Gastrocnemius medialis (tissue), 4 donors: ENCODE measurements at regions not wholly inside any gene's neighbourhood (a gene's known extent, or its start where the extent isn't known, plus 50 kb on each side); places are given as distances from the start of the nearest gene placed in this dataset.
"Not testable (repeated sequence)": the region's sequence is repeated elsewhere in the genome, so short reads cannot be mapped to it uniquely, and the experiment has no call there.

ENCODE experiments used
- ATAC-seq, 2 donors: fragments of 150-250 bp; one replicate each; pipeline ENCODE4 v1.9.1; 2016
- DNase-seq, 2 donors: peaks; one replicate each; pipeline ENCODE4 v3.0.0-alpha.2; 2019
- H3K27ac ChIP-seq, 4 donors: fragments of 200-600 bp; sonication (generic); 1 replicate in 1 of 4; 2 replicates in 3 of 4; pipeline ENCODE4 v1.5.1; 2016 to 2018; ENCODE audit warnings: mild to moderate bottlenecking in 2 of 4, moderate library complexity in 1 of 4
- H3K27me3 ChIP-seq, 3 donors: fragments of 200-600 bp; sonication (generic) in 2 of 3; 1 replicate in 1 of 3; 2 replicates in 2 of 3; pipeline versions ENCODE4 v1.5.1 to v1.6.0; 2016 to 2019; ENCODE audit warnings: mild to moderate bottlenecking in 1 of 3, moderate library complexity in 1 of 3
- H3K36me3 ChIP-seq, 2 donors: fragments of 200-600 bp; sonication (generic) in 1 of 2; one replicate each; pipeline ENCODE4 v1.5.1; 2017 to 2018
- H3K4me1 ChIP-seq, 2 donors: fragments of 200-600 bp; sonication (generic) in 1 of 2; one replicate each; pipeline ENCODE4 v1.5.1; 2016 to 2017; ENCODE audit warnings: mild to moderate bottlenecking in 2 of 2
- H3K4me3 ChIP-seq, 4 donors: fragments of 200-600 bp; sonication (generic) in 3 of 4; 1 replicate in 1 of 4; 2 replicates in 3 of 4; pipeline ENCODE4 v1.5.1; 2016 to 2019; ENCODE audit warnings: mild to moderate bottlenecking in 2 of 4
- H3K9me3 ChIP-seq, 3 donors: fragments of 200-600 bp; sonication (generic) in 2 of 3; 1 replicate in 1 of 3; 2 replicates in 2 of 3; pipeline ENCODE4 v1.5.1; 2016 to 2019
- POLR2A ChIP-seq, 2 donors: fragments of 450-650 bp; IDR thresholded peaks; one replicate each; pipeline ENCODE4 v1.6.1; 2017; ENCODE audit warnings: antibody characterized with exemption in 2 of 2, mild to moderate bottlenecking in 2 of 2, moderate library complexity in 2 of 2
- in situ Hi-C, 4 donors: fragments of 200-750 bp; cut with MboI; loops; one replicate each; pipeline versions ENCODE4 v1.15.0 to v1.8.0; 2017; ENCODE audit warnings: low sequenced_read_pairs in 4 of 4
- intact Hi-C: fragments of 100-400 bp; cut with DNase I; formaldehyde crosslinking; loops from one replicate; pipeline ENCODE4 v1.15.1; 2023; ENCODE audit warnings: low total_unique reads
- TF ChIP-seq, protein P1 (sequence below), 5 experiments: fragments of 450-650 bp in 3 of 5; fragments of 200-600 bp in 2 of 5; sonication (generic) in 2 of 5; IDR thresholded peaks in 4 of 5; conservative IDR thresholded peaks in 1 of 5; 1 replicate in 4 of 5; 2 replicates in 1 of 5; pipeline ENCODE4 v1.5.1; 2016 to 2019; ENCODE audit warnings: antibody characterized with exemption in 5 of 5, mild to moderate bottlenecking in 3 of 5, moderate library complexity in 3 of 5

DNA sequence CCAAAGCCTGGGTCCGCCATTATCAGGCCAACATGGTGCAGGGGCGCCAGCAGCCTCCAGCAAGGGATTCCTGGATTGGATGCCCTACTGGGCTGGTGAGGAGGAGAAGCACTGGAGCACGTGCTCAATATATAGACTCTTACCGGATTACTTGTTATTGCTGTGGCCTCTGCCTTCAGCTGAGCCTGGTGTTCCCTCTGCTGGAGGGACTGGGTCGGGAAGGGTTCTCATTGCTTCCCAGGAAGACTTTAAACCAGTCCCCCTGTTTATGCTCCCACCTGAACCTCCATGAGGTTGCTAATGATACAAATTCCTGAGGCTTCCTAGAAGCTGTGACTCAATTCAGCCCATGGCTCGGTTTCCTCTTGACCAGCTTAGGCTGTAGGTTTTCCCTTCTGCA, 186.7 kb upstream of the ARID1B start:
- Histone ChIP-seq H3K27ac (no peak overlapping the region), H3K4me1 (no peaks in the 10 kb centered on the region), H3K36me3 (no peaks in the 10 kb centered on the region), H3K4me3 (no peak overlapping the region), H3K9me3 (no peaks in the 10 kb centered on the region), H3K27me3 (no peaks in the 10 kb centered on the region)
- intact Hi-C loops = no loop called here
- TF ChIP-seq POLR2A (IDR thresholded peaks at IDR 0.05) = no peak
- TF ChIP-seq, protein P1, sequence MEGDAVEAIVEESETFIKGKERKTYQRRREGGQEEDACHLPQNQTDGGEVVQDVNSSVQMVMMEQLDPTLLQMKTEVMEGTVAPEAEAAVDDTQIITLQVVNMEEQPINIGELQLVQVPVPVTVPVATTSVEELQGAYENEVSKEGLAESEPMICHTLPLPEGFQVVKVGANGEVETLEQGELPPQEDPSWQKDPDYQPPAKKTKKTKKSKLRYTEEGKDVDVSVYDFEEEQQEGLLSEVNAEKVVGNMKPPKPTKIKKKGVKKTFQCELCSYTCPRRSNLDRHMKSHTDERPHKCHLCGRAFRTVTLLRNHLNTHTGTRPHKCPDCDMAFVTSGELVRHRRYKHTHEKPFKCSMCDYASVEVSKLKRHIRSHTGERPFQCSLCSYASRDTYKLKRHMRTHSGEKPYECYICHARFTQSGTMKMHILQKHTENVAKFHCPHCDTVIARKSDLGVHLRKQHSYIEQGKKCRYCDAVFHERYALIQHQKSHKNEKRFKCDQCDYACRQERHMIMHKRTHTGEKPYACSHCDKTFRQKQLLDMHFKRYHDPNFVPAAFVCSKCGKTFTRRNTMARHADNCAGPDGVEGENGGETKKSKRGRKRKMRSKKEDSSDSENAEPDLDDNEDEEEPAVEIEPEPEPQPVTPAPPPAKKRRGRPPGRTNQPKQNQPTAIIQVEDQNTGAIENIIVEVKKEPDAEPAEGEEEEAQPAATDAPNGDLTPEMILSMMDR (IDR thresholded peaks at IDR 0.05 in 4 of 5, conservative IDR thresholded peaks at IDR 0.05 in 1 of 5) = no peak
- ATAC-seq (no peak), DNase-seq (no peak)
- in situ Hi-C loops = no loop called here

DNA sequence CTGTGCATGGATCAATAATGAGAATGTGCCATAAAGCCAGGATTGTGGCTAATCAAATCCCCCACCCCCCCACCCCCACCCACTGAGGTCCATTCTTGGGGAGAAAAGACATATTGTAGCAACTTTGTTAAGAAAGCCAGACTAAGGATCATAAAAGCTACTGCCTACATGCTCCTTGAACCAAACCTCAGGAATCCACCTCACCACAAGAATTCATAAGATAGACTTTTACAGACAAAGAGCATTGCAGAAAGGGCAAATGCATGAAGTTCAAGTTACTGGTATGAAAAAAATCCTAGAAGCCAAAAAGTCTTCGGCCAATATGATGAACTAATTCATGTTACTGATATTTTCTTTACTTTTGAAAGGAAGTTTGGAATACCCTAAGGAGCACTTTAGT, 187.9 kb upstream of the ARID1B start:
- no peak overlapping the region for H3K27ac ChIP-seq
- ATAC-seq (no peak), DNase-seq (no peak)
- H3K4me1 ChIP-seq = no peaks in the 10 kb centered on the region
- no peaks in the 10 kb centered on the region for H3K36me3 ChIP-seq
- TF ChIP-seq POLR2A (IDR thresholded peaks at IDR 0.05) = no peak
- TF ChIP-seq, protein P1 (IDR thresholded peaks at IDR 0.05 in 4 of 5, conservative IDR thresholded peaks at IDR 0.05 in 1 of 5) = no peak
- in situ Hi-C loops (no loop called here), intact Hi-C loops (no loop called here)
- no peaks in the 10 kb centered on the region for H3K9me3 ChIP-seq
- H3K4me3 ChIP-seq = no peak overlapping the region
- H3K27me3 ChIP-seq = no peaks in the 10 kb centered on the region

DNA sequence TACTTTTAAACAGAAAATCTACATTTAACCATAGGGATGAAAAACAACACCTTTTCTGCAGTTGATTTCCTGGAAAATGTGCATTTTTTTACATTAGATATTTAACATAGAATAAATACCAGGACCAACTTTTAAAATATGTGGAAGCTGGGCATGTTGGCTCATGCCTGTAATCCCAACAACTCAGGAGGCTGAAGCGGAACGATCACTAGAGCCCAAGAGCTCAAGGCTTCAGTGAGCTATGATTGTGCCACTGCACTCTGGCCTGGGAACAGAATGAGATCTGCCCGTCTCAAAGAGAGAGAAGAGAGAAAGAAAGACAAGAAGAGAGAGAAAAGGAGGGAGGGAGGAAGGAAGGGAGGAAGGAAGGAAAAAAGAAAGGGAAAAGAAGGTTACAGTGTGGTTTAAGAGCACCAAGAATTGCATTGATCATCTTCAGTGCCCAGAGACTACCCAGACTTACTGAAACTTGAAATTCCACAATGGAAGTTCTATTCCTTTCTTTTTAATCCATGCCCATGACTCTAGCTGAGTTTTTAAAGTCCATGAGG, 189.4 kb upstream of the ARID1B start:
- Histone ChIP-seq H3K9me3 (no peaks in the 10 kb centered on the region), H3K4me1 (no peaks in the 10 kb centered on the region), H3K27ac (no peak overlapping the region), H3K27me3 (no peaks in the 10 kb centered on the region), H3K4me3 (no peak overlapping the region), H3K36me3 (no peaks in the 10 kb centered on the region)
- intact Hi-C loops = no loop called here
- ATAC-seq (no peak), DNase-seq (no peak)
- in situ Hi-C loops = no loop called here
- TF ChIP-seq POLR2A (IDR thresholded peaks at IDR 0.05) = no peak
- TF ChIP-seq, protein P1 (IDR thresholded peaks at IDR 0.05 in 4 of 5, conservative IDR thresholded peaks at IDR 0.05 in 1 of 5) = no peak

DNA sequence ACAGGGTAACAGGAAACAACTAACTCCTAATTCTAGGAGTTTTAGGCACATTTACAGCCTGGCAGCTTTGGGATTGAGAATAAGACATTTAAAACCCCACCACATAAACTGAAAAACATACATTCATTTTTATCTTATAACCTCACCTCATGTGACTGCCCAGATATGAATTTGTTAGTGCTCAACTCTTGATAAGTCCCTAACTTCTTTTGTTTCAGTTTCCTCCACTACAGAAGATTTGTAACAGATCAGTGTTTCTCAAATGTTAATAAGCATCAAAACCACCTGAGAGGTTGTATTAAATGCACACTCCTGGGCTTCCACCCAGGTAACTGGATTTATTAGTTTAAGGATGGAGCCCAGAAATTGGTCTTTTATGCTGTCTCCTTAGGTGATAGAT, 190.1 kb upstream of the ARID1B start:
- no peak for TF ChIP-seq POLR2A (IDR thresholded peaks at IDR 0.05)
- TF ChIP-seq, protein P1 (IDR thresholded peaks at IDR 0.05 in 4 of 5, conservative IDR thresholded peaks at IDR 0.05 in 1 of 5) = no peak
- Histone ChIP-seq H3K27me3 (no peaks in the 10 kb centered on the region), H3K27ac (no peak overlapping the region), H3K4me3 (no peak overlapping the region), H3K4me1 (no peaks in the 10 kb centered on the region), H3K36me3 (no peaks in the 10 kb centered on the region), H3K9me3 (no peaks in the 10 kb centered on the region)
- intact Hi-C loops (no loop called here), in situ Hi-C loops (no loop called here)
- ATAC-seq (no peak), DNase-seq (no peak)

DNA sequence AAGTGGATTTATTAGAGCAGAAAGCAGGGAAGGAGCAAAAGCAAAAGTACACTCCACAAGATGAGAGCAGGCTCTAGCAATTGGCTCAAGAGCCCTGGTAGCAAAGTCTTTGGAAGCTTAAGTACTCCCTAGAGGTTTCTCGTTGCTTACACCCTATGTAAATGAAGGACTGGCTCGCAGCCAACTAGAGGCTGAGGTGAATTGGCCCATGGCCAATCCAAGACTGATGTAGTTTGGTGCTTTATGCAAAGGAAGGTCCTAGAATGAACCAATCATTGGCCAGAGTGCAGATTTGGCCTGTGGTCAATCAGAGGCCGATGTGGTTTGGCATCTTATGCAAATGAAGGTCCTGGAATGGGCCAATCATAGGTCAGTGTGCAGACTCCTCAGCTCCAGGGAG, 191.3 kb upstream of the ARID1B start:
- Histone ChIP-seq H3K4me1 (no peaks in the 10 kb centered on the region), H3K4me3 (no peak overlapping the region), H3K27me3 (no peaks in the 10 kb centered on the region), H3K36me3 (no peaks in the 10 kb centered on the region), H3K9me3 (no peaks in the 10 kb centered on the region), H3K27ac (no peak overlapping the region)
- ATAC-seq (no peak), DNase-seq (no peak)
- in situ Hi-C loops = no loop called here
- TF ChIP-seq, protein P1 (IDR thresholded peaks at IDR 0.05 in 4 of 5, conservative IDR thresholded peaks at IDR 0.05 in 1 of 5) = no peak
- intact Hi-C loops = no loop called here

DNA sequence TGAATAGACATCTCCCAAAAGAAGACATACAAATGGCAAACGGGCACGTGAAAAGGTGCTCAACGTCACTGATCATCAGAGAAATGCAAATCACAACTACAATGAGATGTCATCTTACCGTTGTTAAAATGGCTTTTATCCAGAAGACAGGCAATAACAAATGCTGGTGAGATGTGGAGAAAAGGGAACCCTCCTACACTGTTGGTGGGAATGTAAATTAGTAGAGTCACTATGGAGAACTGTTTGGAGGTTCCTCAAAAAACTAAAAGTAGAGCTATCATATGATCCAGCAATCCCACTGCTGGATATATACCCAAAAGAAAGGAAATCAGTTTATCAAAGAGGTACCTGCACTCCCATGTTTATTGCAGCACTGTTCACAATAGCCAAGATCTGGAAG, 193.1 kb upstream of the ARID1B start:
- H3K36me3 ChIP-seq, H3K4me3 ChIP-seq, H3K27me3 ChIP-seq, ATAC-seq, H3K4me1 ChIP-seq, H3K9me3 ChIP-seq, DNase-seq, in situ Hi-C loops, H3K27ac ChIP-seq, intact Hi-C loops: not testable (repeated sequence)
